Tibial nerve (tissue), 4 donors: ENCODE measurements at regions not wholly inside any gene's neighbourhood (a gene's known extent, or its start where the extent isn't known, plus 50 kb on each side); places are given as distances from the start of the nearest gene placed in this dataset.
"Not testable (repeated sequence)": the region's sequence is repeated elsewhere in the genome, so short reads cannot be mapped to it uniquely, and the experiment has no call there.

Source experiments
- DNase-seq, 2 donors: peaks; one replicate each; pipeline ENCODE4 v3.0.0-alpha.2; 2019; ENCODE audit warnings: low spot score in 2 of 2
- H3K27ac ChIP-seq, 4 donors: fragments of 200-600 bp; sonication (generic) in 3 of 4; one replicate each; pipeline ENCODE4 v1.5.1; 2017 to 2019; ENCODE audit warnings: mild to moderate bottlenecking in 1 of 4
- H3K27me3 ChIP-seq, 2 donors: fragments of 200-600 bp; sonication (generic) in 1 of 2; one replicate each; pipeline versions ENCODE4 v1.5.1 to v1.6.0; 2017 to 2019
- H3K36me3 ChIP-seq, 3 donors: fragments of 200-600 bp; sonication (generic); one replicate each; pipeline ENCODE4 v1.5.1; 2018 to 2019
- H3K4me1 ChIP-seq, 4 donors: fragments of 200-600 bp; sonication (generic) in 3 of 4; one replicate each; pipeline ENCODE4 v1.5.1; 2017 to 2019
- H3K4me3 ChIP-seq, 4 donors: fragments of 200-600 bp; sonication (generic) in 3 of 4; one replicate each; pipeline ENCODE4 v1.5.1; 2017 to 2019; ENCODE audit warnings: mild to moderate bottlenecking in 1 of 4, moderate library complexity in 1 of 4
- H3K9me3 ChIP-seq, 4 donors: fragments of 200-600 bp; sonication (generic) in 3 of 4; one replicate each; pipeline ENCODE4 v1.5.1; 2017 to 2019
- EP300 ChIP-seq, 2 donors: sonication (generic); formaldehyde crosslinking; IDR thresholded peaks; one replicate each; pipeline ENCODE4 v1.6.1; 2017; ENCODE audit warnings: antibody characterized with exemption in 2 of 2, mild to moderate bottlenecking in 1 of 2
- POLR2A ChIP-seq, 2 donors: fragments of 450-650 bp; IDR thresholded peaks; one replicate each; pipeline ENCODE4 v1.6.1; 2017; ENCODE audit warnings: antibody characterized with exemption in 2 of 2, mild to moderate bottlenecking in 2 of 2, moderate library complexity in 2 of 2
- WGBS, 2 donors: methylation state at CpG; one replicate each; pipeline ENCODE4 v1.1.5; 2018; 5-methylcytosine and 5-hydroxymethylcytosine counted together
- TF ChIP-seq, protein P1 (sequence below), 5 experiments: fragments of 200-600 bp in 3 of 5; fragments of 450-650 bp in 2 of 5; sonication (generic) in 3 of 5; IDR thresholded peaks; one replicate each; pipeline ENCODE4 v1.5.1; 2016 to 2019; ENCODE audit warnings: antibody characterized with exemption in 5 of 5, mild to moderate bottlenecking in 3 of 5, moderate library complexity in 2 of 5

- Histone ChIP-seq H3K9me3 (peaks cover 0 to 36% (median 0%) of the 10 kb centered on the region in 4 donors), H3K4me3 (no peak overlapping the region), H3K4me1 (no peaks in the 10 kb centered on the region), H3K27ac (no peak overlapping the region), H3K27me3 (no peaks in the 10 kb centered on the region), H3K36me3 (no peaks in the 10 kb centered on the region)
- 53 to 56% methylated on average over 8 of the region's 8 CpGs for WGBS, 2 donors
- TF ChIP-seq POLR2A (IDR thresholded peaks at IDR 0.05) (no peak), EP300 (IDR thresholded peaks at IDR 0.05) (no peak)
- TF ChIP-seq, protein P1, sequence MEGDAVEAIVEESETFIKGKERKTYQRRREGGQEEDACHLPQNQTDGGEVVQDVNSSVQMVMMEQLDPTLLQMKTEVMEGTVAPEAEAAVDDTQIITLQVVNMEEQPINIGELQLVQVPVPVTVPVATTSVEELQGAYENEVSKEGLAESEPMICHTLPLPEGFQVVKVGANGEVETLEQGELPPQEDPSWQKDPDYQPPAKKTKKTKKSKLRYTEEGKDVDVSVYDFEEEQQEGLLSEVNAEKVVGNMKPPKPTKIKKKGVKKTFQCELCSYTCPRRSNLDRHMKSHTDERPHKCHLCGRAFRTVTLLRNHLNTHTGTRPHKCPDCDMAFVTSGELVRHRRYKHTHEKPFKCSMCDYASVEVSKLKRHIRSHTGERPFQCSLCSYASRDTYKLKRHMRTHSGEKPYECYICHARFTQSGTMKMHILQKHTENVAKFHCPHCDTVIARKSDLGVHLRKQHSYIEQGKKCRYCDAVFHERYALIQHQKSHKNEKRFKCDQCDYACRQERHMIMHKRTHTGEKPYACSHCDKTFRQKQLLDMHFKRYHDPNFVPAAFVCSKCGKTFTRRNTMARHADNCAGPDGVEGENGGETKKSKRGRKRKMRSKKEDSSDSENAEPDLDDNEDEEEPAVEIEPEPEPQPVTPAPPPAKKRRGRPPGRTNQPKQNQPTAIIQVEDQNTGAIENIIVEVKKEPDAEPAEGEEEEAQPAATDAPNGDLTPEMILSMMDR (IDR thresholded peaks at IDR 0.05), result no peak
- DNase-seq, result no peak
Observed at GRCh38 chrX:1883772-1884171, 268.9 kb downstream of the ASMT start.

DNA sequence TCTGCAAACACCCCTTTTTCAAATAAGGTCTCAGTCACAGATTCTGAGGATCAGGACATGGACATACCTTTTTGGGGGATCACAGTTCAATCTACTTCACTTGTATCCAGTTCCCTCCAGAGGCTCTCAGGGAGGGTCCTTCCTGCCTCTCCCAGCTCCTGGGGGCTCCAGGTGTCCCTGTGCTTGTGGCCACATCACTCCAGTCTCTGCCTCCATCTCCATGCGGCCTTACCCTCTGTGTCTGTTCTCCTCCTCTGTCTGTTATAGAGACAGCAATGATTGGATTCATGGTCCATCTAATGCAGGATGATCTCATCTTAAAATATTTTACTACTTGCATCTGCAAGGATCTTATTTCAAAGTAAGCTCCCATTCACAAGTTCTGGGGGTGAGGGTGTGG is 269.6 kb downstream of the ASMT start:
- Histone ChIP-seq H3K4me3 (no peak overlapping the region), H3K27me3 (no peaks in the 10 kb centered on the region), H3K9me3 (peaks cover 0 to 32% (median 0%) of the 10 kb centered on the region in 4 donors), H3K27ac (no peak overlapping the region), H3K36me3 (no peaks in the 10 kb centered on the region), H3K4me1 (no peaks in the 10 kb centered on the region)
- DNase-seq, result no peak
- WGBS, 2 donors, result 84 to 85% methylated on average over 1 of the region's 1 CpG
- TF ChIP-seq EP300 (IDR thresholded peaks at IDR 0.05) (no peak), POLR2A (IDR thresholded peaks at IDR 0.05) (no peak)
- TF ChIP-seq, protein P1 (IDR thresholded peaks at IDR 0.05), result no peak

DNA sequence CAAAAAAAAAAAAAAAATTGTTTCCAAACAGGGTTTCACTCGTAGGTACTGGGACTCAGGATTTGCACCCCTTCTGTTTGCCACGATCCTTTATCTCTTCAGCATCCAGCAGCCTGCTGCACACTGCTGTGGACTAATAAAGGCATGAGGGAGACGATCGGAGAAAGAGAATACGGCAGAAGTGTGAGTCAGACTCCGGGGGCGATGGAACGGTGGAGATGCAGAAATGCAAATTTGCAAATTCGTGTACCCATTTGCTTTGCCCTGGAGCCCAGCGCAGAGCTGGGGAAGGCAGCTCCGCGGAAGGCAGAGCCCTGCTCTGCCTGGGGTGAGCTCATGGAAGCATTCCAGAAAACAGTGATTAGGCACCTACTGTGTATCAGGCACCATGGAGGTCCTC is 270.3 kb downstream of the ASMT start:
- no peaks in the 10 kb centered on the region for H3K4me1 ChIP-seq
- H3K27me3 ChIP-seq, result no peaks in the 10 kb centered on the region
- WGBS, 2 donors, result 92 to 93% methylated on average over 12 of the region's 12 CpGs
- H3K36me3 ChIP-seq, result no peaks in the 10 kb centered on the region
- peaks cover 0 to 32% (median 0%) of the 10 kb centered on the region in 4 donors for H3K9me3 ChIP-seq
- DNase-seq, result no peak
- no peak overlapping the region for H3K27ac ChIP-seq
- TF ChIP-seq POLR2A (IDR thresholded peaks at IDR 0.05) (no peak), EP300 (IDR thresholded peaks at IDR 0.05) (no peak)
- TF ChIP-seq, protein P1 (IDR thresholded peaks at IDR 0.05), result no peak
- H3K4me3 ChIP-seq, result no peak overlapping the region

- 91 to 95% methylated on average over 8 to 9 of the region's 9 CpGs for WGBS, 2 donors
- peaks cover 0 to 27% (median 0%) of the 10 kb centered on the region in 4 donors for H3K9me3 ChIP-seq
- H3K27me3 ChIP-seq, H3K4me3 ChIP-seq, H3K36me3 ChIP-seq, H3K4me1 ChIP-seq, DNase-seq, H3K27ac ChIP-seq: not testable (repeated sequence)
Observed at GRCh38 chrX:1888305-1888704, 273.4 kb downstream of the ASMT start.

- Histone ChIP-seq H3K9me3 (peaks cover 0 to 8% (median 0%) of the 10 kb centered on the region in 4 donors), H3K36me3 (no peaks in the 10 kb centered on the region), H3K27me3 (no peaks in the 10 kb centered on the region), H3K4me3 (no peak overlapping the region), H3K4me1 (no peaks in the 10 kb centered on the region), H3K27ac (no peak overlapping the region)
- no peak for DNase-seq
- WGBS, 2 donors, result 67 to 76% methylated on average over 9 of the region's 9 CpGs
- TF ChIP-seq EP300 (IDR thresholded peaks at IDR 0.05) (no peak), POLR2A (IDR thresholded peaks at IDR 0.05) (no peak)
- TF ChIP-seq, protein P1 (IDR thresholded peaks at IDR 0.05), result no peak
Observed at GRCh38 chrX:1894026-1894294, 279.1 kb downstream of the ASMT start.

DNA sequence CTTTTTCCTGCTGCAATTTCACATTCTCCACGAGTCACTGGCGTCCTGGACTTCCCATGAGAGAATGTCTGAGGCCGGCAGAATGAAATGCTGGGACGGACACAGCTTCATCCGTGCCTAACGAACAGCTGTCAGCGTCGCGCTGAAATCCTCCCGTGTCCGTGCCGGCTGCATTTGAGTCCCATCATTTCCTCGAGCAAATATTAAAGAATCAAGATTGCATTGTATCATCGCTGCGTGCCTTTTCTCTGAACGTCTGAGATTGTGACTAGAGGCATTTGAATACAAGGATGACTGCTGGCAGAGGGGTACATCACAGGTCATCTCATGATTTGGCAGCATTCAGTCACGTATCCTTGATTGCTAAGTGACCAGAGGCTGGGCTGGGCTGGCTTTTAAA is 279.9 kb downstream of the ASMT start:
- 41 to 42% methylated on average over 17 of the region's 17 CpGs for WGBS, 2 donors
- Histone ChIP-seq H3K27me3 (no peaks in the 10 kb centered on the region), H3K4me3 (no peak overlapping the region), H3K27ac (no peak overlapping the region), H3K9me3 (peaks cover 0 to 14% (median 0%) of the 10 kb centered on the region in 4 donors), H3K4me1 (no peaks in the 10 kb centered on the region), H3K36me3 (no peaks in the 10 kb centered on the region)
- no peak for DNase-seq
- TF ChIP-seq, protein P1 (IDR thresholded peaks at IDR 0.05), result no peak
- TF ChIP-seq EP300 (IDR thresholded peaks at IDR 0.05) (no peak), POLR2A (IDR thresholded peaks at IDR 0.05) (no peak)
